ENCODE measurements at regions not wholly inside any gene's neighbourhood (a gene's known extent, or its start where the extent isn't known, plus 50 kb on each side); places are given as distances from the start of the nearest gene placed in this dataset.

DNA sequence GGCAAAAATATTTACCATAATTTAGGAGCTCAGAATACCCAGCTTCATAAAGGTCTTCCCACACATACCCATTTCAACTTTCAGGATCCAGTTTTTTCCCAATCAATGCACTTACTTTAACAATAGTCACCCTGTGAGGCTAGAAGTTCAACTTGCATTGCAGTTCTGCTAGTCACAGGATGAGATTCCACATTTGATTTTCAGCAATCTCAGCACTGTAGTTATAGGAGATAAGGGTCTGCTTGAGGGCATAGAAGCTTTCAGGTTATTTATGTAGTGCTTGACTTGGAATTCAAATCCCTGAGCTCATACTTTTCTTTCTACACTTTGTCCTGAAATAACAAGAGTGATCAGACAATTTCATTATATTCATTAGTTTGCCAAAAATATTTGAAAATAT lies 78.3 kb upstream of the IL2 start:
- TF ChIP-seq, protein P1, sequence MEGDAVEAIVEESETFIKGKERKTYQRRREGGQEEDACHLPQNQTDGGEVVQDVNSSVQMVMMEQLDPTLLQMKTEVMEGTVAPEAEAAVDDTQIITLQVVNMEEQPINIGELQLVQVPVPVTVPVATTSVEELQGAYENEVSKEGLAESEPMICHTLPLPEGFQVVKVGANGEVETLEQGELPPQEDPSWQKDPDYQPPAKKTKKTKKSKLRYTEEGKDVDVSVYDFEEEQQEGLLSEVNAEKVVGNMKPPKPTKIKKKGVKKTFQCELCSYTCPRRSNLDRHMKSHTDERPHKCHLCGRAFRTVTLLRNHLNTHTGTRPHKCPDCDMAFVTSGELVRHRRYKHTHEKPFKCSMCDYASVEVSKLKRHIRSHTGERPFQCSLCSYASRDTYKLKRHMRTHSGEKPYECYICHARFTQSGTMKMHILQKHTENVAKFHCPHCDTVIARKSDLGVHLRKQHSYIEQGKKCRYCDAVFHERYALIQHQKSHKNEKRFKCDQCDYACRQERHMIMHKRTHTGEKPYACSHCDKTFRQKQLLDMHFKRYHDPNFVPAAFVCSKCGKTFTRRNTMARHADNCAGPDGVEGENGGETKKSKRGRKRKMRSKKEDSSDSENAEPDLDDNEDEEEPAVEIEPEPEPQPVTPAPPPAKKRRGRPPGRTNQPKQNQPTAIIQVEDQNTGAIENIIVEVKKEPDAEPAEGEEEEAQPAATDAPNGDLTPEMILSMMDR (IDR thresholded peaks at IDR 0.05; ENCODE audit: borderline replicate concordance, extremely low read depth, low read length, poor library complexity, severe bottlenecking), result no peak
- no peak for TF ChIP-seq EZH2 (IDR thresholded peaks at IDR 0.05; ENCODE audit: borderline replicate concordance, low read depth, low read length, severe bottlenecking)

Data from DND-41 (cell line).